Spinal cord (tissue), 9 donors: ENCODE measurements at regions not wholly inside any gene's neighbourhood (a gene's known extent, or its start where the extent isn't known, plus 50 kb on each side); places are given as distances from the start of the nearest gene placed in this dataset.
A peak's percentile ranks its signal among the peaks of the same experiment; 100 is the strongest.

Experiments
- DNase-seq, 6 donors: peaks; one replicate each; pipeline versions ENCODE4 v3.0.0 to v3.0.0-alpha.2; 2013 to 2015; ENCODE audit warnings: low spot score in 6 of 6, low read depth in 4 of 6
- H3K27ac ChIP-seq: one replicate; pipeline ENCODE4 v1.5.1; 2013; ENCODE audit warnings: low read depth, low read length, control low read depth
- H3K27me3 ChIP-seq: one replicate; pipeline ENCODE4 v1.6.1; 2013; ENCODE audit warnings: low read length; ENCODE audit not compliant: control insufficient read depth, insufficient read depth
- H3K36me3 ChIP-seq: one replicate; pipeline ENCODE4 v1.6.1; 2013; ENCODE audit warnings: low read length; ENCODE audit not compliant: control insufficient read depth, insufficient read depth
- H3K4me1 ChIP-seq: one replicate; pipeline ENCODE4 v1.6.1; 2013; ENCODE audit warnings: low read length; ENCODE audit not compliant: control insufficient read depth, insufficient read depth
- H3K4me3 ChIP-seq: one replicate; pipeline ENCODE4 v1.5.1; 2013; ENCODE audit warnings: low read depth, low read length, control low read depth
- H3K9me3 ChIP-seq: one replicate; pipeline ENCODE4 v1.6.1; 2013; ENCODE audit warnings: low read length; ENCODE audit not compliant: control insufficient read depth, insufficient read depth
- WGBS: methylation state at CpG from one replicate; pipeline ENCODE4 v1.1.5; 2013; ENCODE audit warnings: missing lambda C conversion rate; ENCODE audit not compliant: insufficient coverage; 5-methylcytosine and 5-hydroxymethylcytosine counted together
- donor health status: healthy.

DNA sequence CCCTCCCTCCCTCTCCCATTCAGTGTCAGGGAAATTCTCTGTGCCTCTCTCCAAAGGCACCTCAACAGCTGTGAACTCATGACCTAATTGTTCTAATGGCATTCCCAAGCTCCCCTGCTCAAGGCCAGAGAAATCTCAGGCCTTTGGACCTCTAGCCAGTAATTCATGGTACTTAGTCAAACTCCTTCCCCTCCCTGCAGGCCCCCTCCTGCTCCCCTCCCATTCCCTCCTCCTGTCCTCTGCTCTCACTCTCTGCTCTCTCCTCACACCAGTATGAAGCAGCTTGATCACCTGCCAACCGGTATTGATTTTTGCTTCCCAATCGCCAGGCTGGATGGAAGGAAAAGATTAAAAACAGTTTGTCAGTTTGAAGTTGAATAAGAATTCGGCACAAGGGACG is 370.5 kb upstream of the PBX1 start:
- no peaks in the 10 kb centered on the region for H3K9me3 ChIP-seq
- DNase-seq = peak in 1 of 6 donors; percentile 64
- 14% methylated on average over 2 of the region's 4 CpGs for WGBS
- no peaks in the 10 kb centered on the region for H3K36me3 ChIP-seq
- H3K27ac ChIP-seq = no peak overlapping the region
- no peaks in the 10 kb centered on the region for H3K4me1 ChIP-seq
- no peaks in the 10 kb centered on the region for H3K27me3 ChIP-seq
- H3K4me3 ChIP-seq = no peak overlapping the region

DNA sequence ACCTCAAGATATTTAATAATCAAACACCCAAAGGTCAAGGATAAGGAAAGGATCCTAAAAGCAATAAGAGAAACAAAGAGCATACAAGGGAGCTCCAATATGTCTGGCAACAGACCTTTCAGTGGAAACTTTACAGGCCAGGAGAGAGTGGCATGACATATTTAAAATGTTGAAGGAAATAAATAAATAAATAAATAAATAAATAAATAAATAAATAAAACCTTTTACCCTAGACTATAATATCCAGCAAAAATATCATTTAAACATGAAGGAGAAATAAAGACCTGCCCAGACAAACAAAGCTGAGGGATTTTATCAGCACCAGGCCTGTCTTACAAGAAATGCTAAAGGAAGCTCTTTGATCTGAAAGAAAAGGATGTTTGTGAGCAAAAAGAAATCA is 367.8 kb upstream of the PBX1 start:
- no peaks in the 10 kb centered on the region for H3K9me3 ChIP-seq
- H3K4me3 ChIP-seq = no peak overlapping the region
- DNase-seq = no peak
- no peak overlapping the region for H3K27ac ChIP-seq
- H3K4me1 ChIP-seq = no peaks in the 10 kb centered on the region
- no peaks in the 10 kb centered on the region for H3K27me3 ChIP-seq
- no peaks in the 10 kb centered on the region for H3K36me3 ChIP-seq

DNA sequence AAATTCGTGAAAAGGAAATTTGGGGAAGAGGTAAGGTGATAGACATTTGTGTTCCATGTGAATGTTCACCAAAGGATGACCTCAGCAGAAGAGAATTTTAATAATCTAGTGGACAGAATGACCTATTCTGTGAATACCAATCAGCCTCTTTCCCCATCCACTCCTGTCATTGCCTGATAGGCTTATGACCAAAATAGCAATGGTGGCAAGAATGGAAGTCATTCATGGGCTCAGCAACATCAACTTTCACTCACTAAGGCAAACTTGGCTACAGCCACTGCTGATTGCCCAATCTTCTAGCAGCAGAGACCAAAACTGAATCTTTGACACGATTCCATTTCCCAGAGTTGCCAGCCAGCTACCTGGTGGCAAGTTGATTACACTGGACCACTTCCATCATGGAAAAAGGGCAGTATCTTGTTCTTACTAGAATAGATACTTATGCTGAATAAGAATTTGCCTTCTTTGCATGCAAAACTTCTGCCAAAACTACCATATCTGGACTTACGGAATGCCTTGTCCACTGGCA is 348.7 kb upstream of the PBX1 start:
- H3K9me3 ChIP-seq = no peaks in the 10 kb centered on the region
- H3K36me3 ChIP-seq = no peaks in the 10 kb centered on the region
- H3K4me1 ChIP-seq = no peaks in the 10 kb centered on the region
- no peak for DNase-seq
- 80% methylated on average over 1 of the region's 3 CpGs for WGBS
- H3K27ac ChIP-seq = no peak overlapping the region
- no peak overlapping the region for H3K4me3 ChIP-seq
- no peaks in the 10 kb centered on the region for H3K27me3 ChIP-seq

DNA sequence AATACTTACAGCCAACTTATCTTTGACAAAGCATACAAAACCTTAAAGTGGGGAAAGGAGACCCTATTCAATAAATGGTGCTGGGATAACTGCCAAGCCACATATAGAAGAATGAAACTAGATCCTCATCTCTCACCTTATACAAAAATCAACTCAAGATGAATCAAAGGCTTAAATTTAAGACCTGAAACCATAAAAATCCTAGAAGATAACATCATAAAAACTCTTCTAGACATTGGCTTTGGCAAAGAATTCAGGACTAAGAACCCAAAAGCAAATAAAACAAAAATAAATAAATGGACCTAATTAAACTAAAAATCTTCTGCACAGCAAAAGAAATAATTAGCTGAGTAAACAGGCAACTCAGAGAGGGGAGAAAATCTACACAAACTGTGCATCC is 335.6 kb upstream of the PBX1 start:
- Histone ChIP-seq H3K9me3 (no peaks in the 10 kb centered on the region), H3K4me1 (no peaks in the 10 kb centered on the region), H3K27me3 (no peaks in the 10 kb centered on the region), H3K27ac (no peak overlapping the region), H3K36me3 (no peaks in the 10 kb centered on the region), H3K4me3 (no peak overlapping the region)
- DNase-seq = no peak

DNA sequence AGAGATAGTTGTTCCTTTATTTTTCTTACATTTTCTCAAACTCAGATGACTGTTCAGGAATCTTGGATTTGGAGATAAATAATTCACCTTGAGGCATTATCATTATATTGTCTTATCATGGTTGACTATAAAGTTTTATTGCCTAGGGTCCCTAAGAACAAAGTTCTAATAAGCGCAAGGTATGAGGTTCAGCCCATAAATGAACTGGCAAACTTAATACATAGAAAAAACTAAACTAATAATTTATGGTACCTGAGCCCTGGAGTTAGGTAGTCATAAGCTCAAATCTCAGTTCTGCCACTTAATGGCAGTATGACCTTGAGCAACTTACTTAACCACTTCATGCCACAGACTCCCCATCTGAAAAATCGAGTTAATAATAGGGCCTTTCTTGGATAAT is 334.0 kb upstream of the PBX1 start:
- H3K4me3 ChIP-seq = no peak overlapping the region
- no peaks in the 10 kb centered on the region for H3K4me1 ChIP-seq
- H3K36me3 ChIP-seq = no peaks in the 10 kb centered on the region
- no peaks in the 10 kb centered on the region for H3K9me3 ChIP-seq
- WGBS = no CpG with 5 or more reads among the region's 2 CpGs
- no peak overlapping the region for H3K27ac ChIP-seq
- H3K27me3 ChIP-seq = no peaks in the 10 kb centered on the region
- DNase-seq = no peak

DNA sequence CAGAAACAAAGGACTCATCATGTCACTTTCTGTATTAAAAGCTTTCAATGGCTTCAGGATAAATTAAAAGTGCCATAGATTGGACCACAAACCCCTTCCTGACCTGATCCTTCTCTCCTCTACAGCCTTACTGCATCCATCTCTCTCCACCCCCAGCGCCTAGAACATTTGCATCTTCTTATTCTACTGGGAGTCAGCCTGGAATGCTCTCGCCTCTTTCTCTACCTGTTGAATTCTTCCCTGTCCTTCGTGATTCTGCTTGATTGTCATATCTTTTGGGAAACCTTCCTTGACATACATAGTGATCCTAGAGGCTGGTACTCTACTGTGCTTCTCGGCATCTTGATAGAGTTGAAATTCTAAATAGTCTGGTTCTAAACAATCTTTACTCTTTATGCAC is 332.0 kb upstream of the PBX1 start:
- WGBS = 85% methylated on average over 1 of the region's 4 CpGs
- Histone ChIP-seq H3K36me3 (no peaks in the 10 kb centered on the region), H3K9me3 (no peaks in the 10 kb centered on the region), H3K4me3 (no peak overlapping the region), H3K4me1 (no peaks in the 10 kb centered on the region), H3K27me3 (no peaks in the 10 kb centered on the region), H3K27ac (no peak overlapping the region)
- DNase-seq = no peak

DNA sequence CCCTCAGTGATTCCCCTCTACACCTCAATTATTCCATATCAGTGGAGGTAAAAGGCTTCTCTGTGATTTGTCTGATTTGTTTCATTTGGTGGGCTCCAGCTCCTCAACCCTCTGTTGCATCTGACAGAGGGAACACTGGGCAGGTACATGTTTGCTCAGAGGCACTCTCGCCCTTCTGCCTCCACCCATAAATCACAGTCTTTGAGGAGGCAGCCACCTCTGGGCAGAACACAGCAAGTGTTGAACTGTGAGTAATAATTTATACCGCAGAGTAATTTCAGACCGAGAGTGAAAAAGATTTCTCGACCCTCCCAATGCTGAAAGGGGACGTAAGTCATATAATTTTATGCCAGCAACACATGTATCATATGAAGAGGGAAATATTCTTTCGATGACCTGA is 330.1 kb upstream of the PBX1 start:
- Histone ChIP-seq H3K4me1 (no peaks in the 10 kb centered on the region), H3K9me3 (no peaks in the 10 kb centered on the region), H3K36me3 (no peaks in the 10 kb centered on the region), H3K27me3 (no peaks in the 10 kb centered on the region), H3K4me3 (no peak overlapping the region), H3K27ac (no peak overlapping the region)
- DNase-seq = no peak
- 67% methylated on average over 1 of the region's 6 CpGs for WGBS

DNA sequence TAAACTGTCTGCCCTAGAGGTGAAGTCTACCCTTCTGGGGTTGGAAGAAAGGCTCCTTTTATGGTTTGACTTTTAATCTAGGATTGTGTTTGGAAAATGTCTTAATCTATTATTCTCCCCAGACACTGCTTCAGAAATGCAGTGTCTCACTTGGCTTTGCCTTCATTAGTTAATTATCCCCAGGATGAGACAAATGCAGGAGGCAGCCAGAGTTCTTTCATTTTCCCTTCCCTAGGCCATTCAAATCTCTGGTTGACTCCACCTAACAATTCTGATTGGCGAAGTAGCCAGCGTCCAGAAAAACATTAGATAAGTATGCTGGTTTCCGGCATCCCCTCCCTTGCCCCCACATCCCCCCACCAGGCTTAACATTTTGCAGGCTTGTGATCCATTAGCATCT is 325.8 kb upstream of the PBX1 start:
- Histone ChIP-seq H3K36me3 (no peaks in the 10 kb centered on the region), H3K4me1 (no peaks in the 10 kb centered on the region), H3K9me3 (no peaks in the 10 kb centered on the region), H3K27me3 (no peaks in the 10 kb centered on the region), H3K27ac (no peak overlapping the region), H3K4me3 (no peak overlapping the region)
- no CpG with 5 or more reads among the region's 3 CpGs for WGBS
- no peak for DNase-seq

DNA sequence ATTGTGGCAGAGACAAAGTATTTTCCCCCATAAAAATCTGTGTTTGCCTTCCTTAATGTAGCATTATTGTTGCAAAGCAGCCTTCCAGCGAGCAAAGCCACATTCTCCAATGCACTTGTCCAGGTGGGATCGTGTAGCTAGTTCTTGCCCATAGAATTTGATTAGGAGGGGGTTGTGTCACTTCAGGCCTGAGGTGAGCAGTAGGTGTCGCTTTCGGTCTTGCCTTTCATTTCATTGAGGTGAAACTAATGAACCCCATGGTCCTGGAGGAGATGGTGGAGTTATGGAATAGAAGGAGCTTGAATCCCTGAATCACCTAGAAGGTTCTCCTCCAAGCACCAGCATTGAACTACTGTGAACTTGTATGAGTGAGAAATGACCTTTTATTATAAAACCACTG is 318.9 kb upstream of the PBX1 start:
- H3K4me3 ChIP-seq = no peak overlapping the region
- no peak for DNase-seq
- no peak overlapping the region for H3K27ac ChIP-seq
- WGBS = 75% methylated on average over 2 of the region's 4 CpGs
- no peaks in the 10 kb centered on the region for H3K4me1 ChIP-seq
- no peaks in the 10 kb centered on the region for H3K27me3 ChIP-seq
- no peaks in the 10 kb centered on the region for H3K36me3 ChIP-seq
- H3K9me3 ChIP-seq = no peaks in the 10 kb centered on the region

DNA sequence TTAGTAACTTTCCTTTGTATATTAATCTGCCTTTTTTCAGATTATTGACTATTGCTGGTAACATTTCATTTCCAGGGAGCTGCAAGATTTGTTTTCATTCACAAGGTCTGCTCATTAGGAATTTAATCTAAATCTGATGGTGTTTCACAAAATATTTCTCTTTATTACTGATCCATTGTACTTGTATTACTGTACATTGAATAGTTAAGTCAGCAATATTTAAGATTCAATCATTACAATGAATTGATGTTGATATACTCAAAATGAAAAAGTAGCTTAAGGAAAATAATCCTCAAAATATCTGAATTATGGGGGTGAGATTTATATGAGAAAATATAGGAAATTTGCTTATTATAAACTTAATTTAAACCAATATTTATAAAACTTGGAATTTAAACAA is 308.6 kb upstream of the PBX1 start:
- Histone ChIP-seq H3K36me3 (no peaks in the 10 kb centered on the region), H3K9me3 (no peaks in the 10 kb centered on the region), H3K27me3 (no peaks in the 10 kb centered on the region), H3K4me3 (no peak overlapping the region), H3K4me1 (no peaks in the 10 kb centered on the region), H3K27ac (no peak overlapping the region)
- no peak for DNase-seq

DNA sequence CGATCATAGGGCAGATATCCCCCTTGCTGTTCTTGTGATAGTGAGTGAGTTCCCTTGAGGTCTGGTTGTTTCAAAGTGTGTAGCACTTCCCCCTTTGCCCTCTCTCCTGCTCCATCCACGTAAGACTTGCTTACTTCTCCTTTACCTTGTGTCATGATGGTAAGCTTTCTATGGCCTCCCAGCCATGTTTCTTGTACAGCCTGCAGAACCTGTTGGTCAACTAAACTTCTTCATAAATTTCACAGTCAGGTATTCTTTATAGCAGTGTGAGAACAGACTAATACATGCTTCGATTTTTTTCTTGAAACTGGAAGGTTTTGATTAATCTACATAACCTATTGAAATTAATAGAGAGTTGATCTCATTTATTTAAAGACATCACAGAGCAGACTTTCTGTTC is 302.5 kb upstream of the PBX1 start:
- WGBS = no CpG with 5 or more reads among the region's 3 CpGs

More for the DNA sequence above, 302.5 kb upstream of the PBX1 start:
- Histone ChIP-seq H3K4me3 (no peak overlapping the region), H3K4me1 (no peaks in the 10 kb centered on the region), H3K27ac (no peak overlapping the region), H3K36me3 (no peaks in the 10 kb centered on the region), H3K9me3 (no peaks in the 10 kb centered on the region), H3K27me3 (no peaks in the 10 kb centered on the region)
- DNase-seq = no peak
